ENCODE measurements at regions not wholly inside any gene's neighbourhood (a gene's known extent, or its start where the extent isn't known, plus 50 kb on each side); places are given as distances from the start of the nearest gene placed in this dataset.
A peak's percentile ranks its signal among the peaks of the same experiment; 100 is the strongest.
"Not testable (repeated sequence)": the region's sequence is repeated elsewhere in the genome, so short reads cannot be mapped to it uniquely, and the experiment has no call there.

GRCh38 chr9:39463696-39464095 lies 108.2 kb downstream of the SPATA31A1 start:
- peak; percentile 0 for DNase-seq (ENCODE audit: low spot score)

GRCh38 chr9:39464122-39464777 lies 108.8 kb downstream of the SPATA31A1 start:
- DNase-seq (ENCODE audit: low spot score) = peak; percentile 53

GRCh38 chr9:39474499-39474898 lies 119.0 kb downstream of the SPATA31A1 start:
- not testable (repeated sequence) for DNase-seq (ENCODE audit: low spot score)

DNA sequence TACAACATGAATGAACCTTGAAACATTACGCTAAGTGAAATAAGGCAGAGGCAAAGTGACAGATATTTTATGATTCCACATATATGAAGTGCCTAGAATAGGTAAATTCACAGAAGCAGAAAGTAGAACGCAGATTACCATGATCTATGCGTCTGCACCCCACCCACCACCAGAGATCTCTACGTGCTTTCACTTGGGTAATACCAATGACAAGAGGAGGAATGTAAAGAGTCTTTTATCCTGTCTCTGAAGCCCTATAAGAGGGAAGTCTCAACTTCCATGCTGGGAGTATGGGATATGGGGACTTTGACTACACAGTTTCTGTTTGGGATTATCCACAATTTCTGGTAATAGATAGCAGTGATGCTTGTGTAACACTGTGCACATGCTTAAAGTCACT lies 127.6 kb downstream of the SPATA31A1 start:
- not testable (repeated sequence) for DNase-seq (ENCODE audit: low spot score)

DNA sequence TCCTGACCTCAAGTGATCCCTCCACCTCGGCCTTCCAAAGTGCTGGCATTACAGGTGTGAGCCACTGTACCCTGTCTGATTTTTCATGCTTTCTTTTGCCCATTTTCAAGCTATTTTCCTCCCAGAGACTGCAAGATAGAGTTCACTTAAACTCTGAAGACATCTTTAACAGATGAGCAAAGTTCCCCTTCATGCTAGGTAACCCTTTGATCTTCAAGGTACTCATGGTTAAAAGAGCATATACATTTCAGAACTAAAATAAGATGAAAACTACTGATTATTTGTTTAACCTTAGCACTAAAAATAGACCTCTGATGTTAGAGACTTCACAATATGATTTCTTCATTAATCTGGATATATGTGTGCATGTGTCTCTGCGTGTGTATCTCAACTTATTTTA lies 128.4 kb downstream of the SPATA31A1 start:
- not testable (repeated sequence) for DNase-seq (ENCODE audit: low spot score)

- not testable (repeated sequence) for DNase-seq (ENCODE audit: low spot score)
Observed at GRCh38 chr9:39484292-39484691, 128.8 kb downstream of the SPATA31A1 start.

DNA sequence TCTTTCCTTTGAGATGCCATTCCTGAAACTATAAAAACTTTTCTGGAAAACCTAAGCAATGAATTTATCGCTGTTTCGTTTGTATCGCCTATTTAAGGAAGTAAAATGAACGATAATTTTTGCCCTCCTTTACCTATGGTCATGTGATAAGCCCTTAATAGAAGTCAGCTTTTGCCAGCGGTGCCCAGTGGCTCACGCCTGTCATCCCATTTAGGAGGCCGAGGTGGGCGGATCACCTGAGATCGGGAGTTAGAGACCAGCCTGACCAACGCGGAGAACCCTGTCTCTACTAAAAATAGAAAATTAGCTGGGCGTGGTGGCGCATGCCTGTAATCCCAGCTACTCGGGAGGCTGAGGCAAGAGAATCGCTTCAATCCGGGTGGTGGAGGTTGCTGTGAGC lies 132.0 kb downstream of the SPATA31A1 start:
- DNase-seq (ENCODE audit: low spot score) = not testable (repeated sequence)

DNA sequence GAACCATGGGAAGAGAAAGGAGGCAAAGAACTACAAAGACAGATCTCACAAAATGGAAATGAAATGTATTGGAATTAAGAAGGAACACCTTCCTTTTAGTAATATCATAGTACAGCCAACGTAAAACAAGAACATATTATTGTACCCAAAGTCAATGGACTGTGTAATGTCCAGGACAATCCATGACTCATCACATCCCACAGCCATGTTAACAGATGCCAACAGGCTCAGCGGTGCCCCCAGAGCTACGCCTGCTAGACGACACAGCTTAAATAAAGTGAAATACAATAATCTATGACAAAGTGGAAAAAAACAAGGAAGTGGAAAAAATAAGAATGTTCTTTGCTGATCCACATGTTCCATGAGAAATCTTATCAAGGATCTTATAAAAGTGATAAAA lies 140.8 kb downstream of the SPATA31A1 start:
- not testable (repeated sequence) for DNase-seq (ENCODE audit: low spot score)

- not testable (repeated sequence) for DNase-seq (ENCODE audit: low spot score)
Observed at GRCh38 chr9:39503178-39503577, 147.7 kb downstream of the SPATA31A1 start.

DNA sequence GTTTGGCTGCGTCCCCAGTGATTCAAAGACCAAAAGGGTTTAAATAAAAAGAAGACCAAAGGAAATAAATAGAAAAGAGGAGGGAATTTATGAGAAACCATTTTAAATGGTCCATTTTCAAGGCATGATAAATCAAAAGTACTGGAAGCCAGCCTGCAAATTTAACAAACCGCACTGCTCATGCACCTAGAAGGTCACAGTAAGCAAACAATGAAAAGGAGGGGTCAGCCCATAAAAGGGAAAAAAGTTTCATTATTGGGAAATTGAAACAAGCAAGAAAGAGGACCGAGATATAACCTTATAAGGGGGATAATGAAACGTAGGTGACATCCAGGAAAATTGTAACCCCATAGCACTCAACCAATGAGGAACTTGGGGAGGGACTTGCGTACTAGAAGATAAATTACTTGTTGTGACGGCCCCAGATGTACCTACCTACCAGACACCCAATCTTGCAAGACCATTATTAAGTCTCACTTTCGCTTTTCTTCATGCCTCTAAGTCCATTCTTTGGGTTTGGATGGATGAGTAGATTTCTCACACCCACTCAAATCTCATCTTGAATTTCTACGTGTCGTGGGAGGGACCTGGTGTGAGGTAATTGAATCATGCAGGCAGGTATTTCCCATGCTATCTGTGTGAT lies 172.0 kb downstream of the SPATA31A1 start:
- not testable (repeated sequence) for DNase-seq (ENCODE audit: low spot score)

DNA sequence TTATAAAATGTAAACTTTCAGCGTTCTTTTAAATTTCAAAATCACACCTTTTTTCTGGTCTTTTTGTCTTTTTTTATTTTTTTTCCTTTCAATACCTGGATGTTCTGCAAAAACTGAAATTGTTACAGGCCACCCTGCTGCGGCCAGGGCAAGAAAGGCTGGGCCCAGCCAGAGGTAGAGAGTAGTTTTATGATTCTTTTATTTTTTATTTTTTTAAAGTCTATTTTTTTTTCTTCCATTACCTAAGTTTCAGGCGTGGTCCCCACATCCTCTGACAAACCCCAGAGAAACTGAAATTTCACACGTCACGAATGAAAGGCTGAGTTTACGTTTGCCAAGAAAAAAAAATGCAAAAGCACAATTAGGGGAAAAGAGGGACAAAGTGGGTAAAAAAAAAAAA lies 177.1 kb downstream of the SPATA31A1 start:
- not testable (repeated sequence) for DNase-seq (ENCODE audit: low spot score)

- not testable (repeated sequence) for DNase-seq (ENCODE audit: low spot score)
Observed at GRCh38 chr9:39533001-39533762, 177.7 kb downstream of the SPATA31A1 start.

DNA sequence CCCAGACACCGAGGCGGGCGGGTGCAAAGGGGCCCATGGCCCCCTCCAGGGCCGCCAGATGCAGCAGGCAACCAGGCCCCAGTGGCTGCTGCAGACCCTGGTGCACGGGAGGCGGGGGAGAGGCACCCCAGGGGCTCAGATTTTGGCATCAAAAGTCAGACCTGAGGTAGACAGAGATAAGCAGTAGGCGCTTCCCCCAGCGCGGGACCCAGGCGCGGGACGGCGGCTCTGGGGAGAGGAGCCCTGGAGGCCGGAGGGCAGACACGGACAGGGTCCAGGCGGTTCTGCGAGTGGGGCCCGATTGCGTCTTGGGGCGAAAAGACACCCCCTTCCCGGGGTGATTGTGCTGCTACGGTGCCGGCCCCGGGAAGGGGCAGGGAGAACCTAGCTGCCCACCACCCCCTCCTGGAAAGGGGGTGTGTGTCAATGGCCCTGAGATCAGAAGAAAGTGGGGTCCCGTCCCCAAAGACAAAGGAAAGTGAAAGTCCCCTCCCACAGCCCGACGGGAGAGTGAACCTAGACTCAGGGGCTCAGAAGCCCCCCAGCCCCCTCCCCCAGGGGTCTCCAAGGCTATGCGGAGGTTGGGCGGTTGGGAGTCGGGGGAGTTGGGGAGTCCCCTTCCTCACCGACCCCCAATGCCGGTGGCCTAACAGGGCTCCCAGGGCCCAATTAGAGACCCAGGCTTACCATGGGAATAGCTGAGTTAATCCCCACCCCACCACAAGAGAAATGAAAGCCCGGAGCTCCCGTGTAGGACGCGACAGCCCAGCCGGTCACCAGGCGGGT lies 178.5 kb downstream of the SPATA31A1 start:
- not testable (repeated sequence) for DNase-seq (ENCODE audit: low spot score)

- DNase-seq (ENCODE audit: low spot score) = not testable (repeated sequence)
Observed at GRCh38 chr9:39534897-39535296, 179.4 kb downstream of the SPATA31A1 start.

DNA sequence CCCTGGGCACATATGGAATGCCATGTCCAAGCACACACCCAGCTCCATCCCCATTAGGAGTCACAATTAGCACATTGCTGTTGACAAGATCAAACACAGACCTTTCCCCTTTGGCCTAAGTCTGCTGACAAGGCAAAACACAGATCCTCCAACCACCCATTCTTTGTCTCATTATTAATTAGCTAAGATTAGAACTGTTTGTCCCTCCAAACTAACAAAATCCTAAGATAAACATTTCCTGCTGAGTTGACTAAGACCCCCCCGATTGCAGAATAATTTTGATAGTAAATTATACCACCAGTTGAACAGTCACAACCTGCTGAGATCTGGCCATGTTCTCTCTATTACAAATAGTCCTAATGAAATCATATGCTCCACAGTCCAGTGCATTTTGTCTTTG lies 186.7 kb downstream of the SPATA31A1 start:
- DNase-seq (ENCODE audit: low spot score) = not testable (repeated sequence)

- DNase-seq (ENCODE audit: low spot score) = not testable (repeated sequence)
Observed at GRCh38 chr9:39545079-39545478, 189.6 kb downstream of the SPATA31A1 start.

DNA sequence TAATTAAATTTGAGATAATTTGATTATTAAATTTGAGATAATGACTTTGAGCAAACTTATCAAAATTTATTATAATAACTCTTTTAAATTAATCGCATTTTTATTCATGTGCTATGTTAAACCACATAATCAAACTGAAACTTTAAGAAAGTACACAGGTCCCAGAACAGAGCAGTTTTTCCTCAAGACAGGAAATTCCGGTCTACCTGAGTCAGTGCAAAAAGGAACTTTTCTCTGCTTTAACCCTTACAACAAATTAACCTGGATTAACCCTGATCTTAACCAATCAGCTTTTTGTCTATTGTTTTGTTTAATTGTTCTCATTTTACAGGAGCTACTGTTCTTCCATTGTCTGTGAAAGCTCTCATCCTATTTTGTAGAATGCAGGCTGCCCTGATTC lies 195.1 kb downstream of the SPATA31A1 start:
- DNase-seq (ENCODE audit: low spot score) = not testable (repeated sequence)

GRCh38 chr9:39551544-39551943 lies 196.1 kb downstream of the SPATA31A1 start:
- not testable (repeated sequence) for DNase-seq (ENCODE audit: low spot score)

- DNase-seq (ENCODE audit: low spot score) = not testable (repeated sequence)
Observed at GRCh38 chr9:39552242-39552881, 196.9 kb downstream of the SPATA31A1 start.

DNA sequence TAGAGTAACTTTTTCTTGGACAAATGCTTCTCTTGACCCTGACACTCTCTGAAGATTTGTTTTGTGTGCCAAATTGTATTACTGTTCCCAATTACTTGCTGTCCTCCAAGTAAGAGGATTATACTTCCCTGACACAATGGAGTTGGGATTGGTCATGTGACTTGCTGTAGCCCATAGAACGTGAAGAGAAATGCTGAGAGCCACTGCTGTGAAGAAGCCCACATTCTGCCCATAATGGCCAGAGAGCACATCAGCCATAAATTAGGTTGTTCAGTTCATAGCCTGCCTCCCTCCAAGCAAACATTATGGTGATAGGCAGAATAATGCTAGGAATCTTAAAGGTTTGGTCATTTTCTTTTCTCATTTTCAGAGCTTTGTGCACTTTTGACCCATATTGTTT lies 198.9 kb downstream of the SPATA31A1 start:
- DNase-seq (ENCODE audit: low spot score) = not testable (repeated sequence)

GRCh38 chr9:39559384-39559783 lies 203.9 kb downstream of the SPATA31A1 start:
- not testable (repeated sequence) for DNase-seq (ENCODE audit: low spot score)
